Immature natural killer cell (primary cell): ENCODE measurements at regions not wholly inside any gene's neighbourhood (a gene's known extent, or its start where the extent isn't known, plus 50 kb on each side); places are given as distances from the start of the nearest gene placed in this dataset.

Experiments used
- DNase-seq, 3 donors: peaks; one replicate each; pipeline ENCODE4 v3.0.0; 2022; ENCODE audit warnings: mixed read lengths in 1 of 3
- H3K27ac Mint-ChIP-seq, 6 donors: one replicate each; pipeline ENCODE4 v1.8.0; 2020; ENCODE audit warnings: mixed read lengths in 6 of 6, mild to moderate bottlenecking in 5 of 6, inconsistent platforms in 4 of 6, moderate library complexity in 3 of 6
- H3K27me3 Mint-ChIP-seq, 3 donors: one replicate each; pipeline ENCODE4 v1.8.0; 2020 to 2021; ENCODE audit warnings: low read depth in 3 of 3, mild to moderate bottlenecking in 3 of 3, mixed read lengths in 3 of 3, moderate library complexity in 3 of 3, inconsistent platforms in 1 of 3
- H3K36me3 Mint-ChIP-seq, 3 donors: one replicate each; pipeline ENCODE4 v1.8.0; 2020; ENCODE audit warnings: mixed read lengths in 3 of 3, inconsistent platforms in 2 of 3, mild to moderate bottlenecking in 2 of 3
- H3K4me1 Mint-ChIP-seq, 2 donors: one replicate each; pipeline ENCODE4 v1.8.0; 2020; ENCODE audit warnings: inconsistent platforms in 2 of 2, mild to moderate bottlenecking in 2 of 2, mixed read lengths in 2 of 2, moderate library complexity in 1 of 2
- H3K4me3 Mint-ChIP-seq, 5 donors: one replicate each; pipeline ENCODE4 v1.8.0; 2020; ENCODE audit warnings: mild to moderate bottlenecking in 5 of 5, mixed read lengths in 5 of 5, inconsistent platforms in 3 of 5, moderate library complexity in 3 of 5
- H3K9me3 Mint-ChIP-seq, 6 donors: one replicate each; pipeline ENCODE4 v1.8.0; 2020; ENCODE audit warnings: mild to moderate bottlenecking in 6 of 6, mixed read lengths in 6 of 6, inconsistent platforms in 4 of 6, moderate library complexity in 3 of 6

DNA sequence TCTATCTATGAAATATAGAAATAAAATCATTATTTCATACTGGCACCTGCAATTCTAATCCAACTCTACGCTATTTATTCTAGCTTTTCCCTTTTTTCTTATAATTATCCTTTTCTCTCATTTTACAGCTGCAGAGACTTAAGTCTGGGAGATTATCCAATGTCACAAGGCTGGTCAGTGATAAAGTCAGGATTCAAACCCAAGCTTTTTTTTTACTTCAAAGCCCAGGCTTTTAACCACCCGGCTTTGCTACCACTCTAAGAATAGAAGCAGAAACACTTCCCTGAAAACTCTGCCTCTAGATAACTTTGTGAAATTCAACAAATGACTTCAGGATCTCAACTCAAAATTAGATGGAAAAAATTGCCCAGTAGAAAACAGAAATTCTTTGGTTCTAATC is 552.5 kb downstream of the IPMK start:
- Mint-ChIP-seq H3K36me3 (no peaks in the 10 kb centered on the region), H3K4me3 (no peak overlapping the region), H3K27me3 (no peaks in the 10 kb centered on the region), H3K27ac (no peak overlapping the region), H3K9me3 (peaks cover 10 to 30% (median 21%) of the 10 kb centered on the region in 6 donors), H3K4me1 (no peaks in the 10 kb centered on the region)
- DNase-seq: no peak

- H3K4me3 Mint-ChIP-seq: no peak overlapping the region
- no peak overlapping the region for H3K27ac Mint-ChIP-seq
- H3K27me3 Mint-ChIP-seq: no peaks in the 10 kb centered on the region
- no peaks in the 10 kb centered on the region for H3K4me1 Mint-ChIP-seq
- DNase-seq: no peak
- peaks cover 0 to 12% (median 0%) of the 10 kb centered on the region in 6 donors for H3K9me3 Mint-ChIP-seq
- no peaks in the 10 kb centered on the region for H3K36me3 Mint-ChIP-seq
These were observed 560.4 kb downstream of the IPMK start for GRCh38 chr10:57707300-57707658.

GRCh38 chr10:57706576-57707299 is 561.0 kb downstream of the IPMK start:
- Mint-ChIP-seq H3K9me3 (peaks cover 0 to 11% (median 0%) of the 10 kb centered on the region in 6 donors), H3K4me1 (no peaks in the 10 kb centered on the region), H3K4me3 (no peak overlapping the region), H3K27ac (no peak overlapping the region), H3K36me3 (no peaks in the 10 kb centered on the region), H3K27me3 (no peaks in the 10 kb centered on the region)
- no peak for DNase-seq

- Mint-ChIP-seq H3K9me3 (peaks cover 0 to 11% (median under 1%) of the 10 kb centered on the region in 6 donors), H3K4me3 (no peak overlapping the region), H3K36me3 (no peaks in the 10 kb centered on the region), H3K27me3 (no peaks in the 10 kb centered on the region), H3K27ac (no peak overlapping the region), H3K4me1 (no peaks in the 10 kb centered on the region)
- no peak for DNase-seq
These were observed 561.7 kb downstream of the IPMK start for GRCh38 chr10:57706016-57706415.

DNA sequence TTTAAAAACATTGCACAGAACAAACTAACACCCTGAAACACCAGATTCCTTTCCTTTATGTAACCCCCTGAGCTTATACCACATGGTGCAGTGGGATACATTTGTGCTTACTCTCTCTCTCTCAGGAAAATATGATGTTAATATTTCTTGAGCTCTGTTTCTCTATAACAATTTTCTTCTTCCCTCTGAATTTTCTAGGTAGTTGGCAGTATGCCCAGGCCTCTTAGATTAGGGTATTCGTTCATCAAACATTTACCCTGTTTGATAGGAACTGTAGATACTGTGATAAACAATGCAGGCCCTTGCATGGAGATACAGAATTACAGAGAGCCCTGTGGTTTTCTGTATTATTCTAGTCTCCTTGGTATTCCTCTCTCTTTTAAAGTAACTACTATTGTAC is 567.8 kb downstream of the IPMK start:
- no peaks in the 10 kb centered on the region for H3K4me1 Mint-ChIP-seq
- peaks cover 0 to 28% (median 6%) of the 10 kb centered on the region in 6 donors for H3K9me3 Mint-ChIP-seq
- no peaks in the 10 kb centered on the region for H3K27me3 Mint-ChIP-seq
- H3K36me3 Mint-ChIP-seq: no peaks in the 10 kb centered on the region
- no peak overlapping the region for H3K27ac Mint-ChIP-seq
- DNase-seq: no peak
- no peak overlapping the region for H3K4me3 Mint-ChIP-seq

GRCh38 chr10:57696641-57697040 is 571.1 kb downstream of the IPMK start:
- Mint-ChIP-seq H3K9me3 (peaks cover 2 to 30% (median 6%) of the 10 kb centered on the region in 6 donors), H3K27me3 (no peaks in the 10 kb centered on the region), H3K4me1 (no peaks in the 10 kb centered on the region)

DNA sequence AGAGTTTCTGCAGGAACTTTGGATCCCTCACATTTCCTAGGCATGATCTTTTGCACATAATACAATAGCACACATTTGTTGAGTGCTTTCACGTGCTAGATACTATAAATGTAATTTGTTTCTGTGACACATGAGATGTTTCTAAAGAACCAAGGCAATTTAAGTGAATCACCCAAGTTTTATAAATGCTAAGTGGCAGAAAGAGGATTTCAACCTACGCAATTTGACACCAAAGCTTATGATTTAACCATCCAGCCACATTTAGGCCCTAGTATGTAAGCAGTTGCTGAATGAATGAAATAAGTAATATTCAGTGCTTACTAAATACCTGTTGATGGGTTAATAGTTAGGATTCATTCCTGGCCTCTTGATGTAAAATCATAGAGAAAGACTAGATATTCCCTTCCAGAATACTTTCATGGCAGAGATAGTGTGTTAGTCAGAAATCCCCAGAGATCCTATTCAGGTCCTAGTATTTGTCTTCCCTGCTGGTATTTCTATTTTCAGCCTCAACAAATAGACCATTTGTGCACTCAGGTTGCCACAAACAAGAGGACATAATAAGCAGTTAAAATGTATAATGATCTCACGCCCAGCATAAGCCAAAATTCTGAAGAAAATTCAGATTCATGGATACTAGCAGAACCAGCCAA is 572.6 kb downstream of the IPMK start:
- Mint-ChIP-seq H3K4me3 (no peak overlapping the region), H3K4me1 (no peaks in the 10 kb centered on the region), H3K9me3 (peaks cover 0 to 34% (median 5%) of the 10 kb centered on the region in 6 donors), H3K27me3 (no peaks in the 10 kb centered on the region), H3K36me3 (no peaks in the 10 kb centered on the region), H3K27ac (no peak overlapping the region)
- no peak for DNase-seq

More at GRCh38 chr10:57696641-57697040, 571.1 kb downstream of the IPMK start:
- Mint-ChIP-seq H3K4me3 (no peak overlapping the region), H3K36me3 (no peaks in the 10 kb centered on the region), H3K27ac (no peak overlapping the region)
- no peak for DNase-seq

DNA sequence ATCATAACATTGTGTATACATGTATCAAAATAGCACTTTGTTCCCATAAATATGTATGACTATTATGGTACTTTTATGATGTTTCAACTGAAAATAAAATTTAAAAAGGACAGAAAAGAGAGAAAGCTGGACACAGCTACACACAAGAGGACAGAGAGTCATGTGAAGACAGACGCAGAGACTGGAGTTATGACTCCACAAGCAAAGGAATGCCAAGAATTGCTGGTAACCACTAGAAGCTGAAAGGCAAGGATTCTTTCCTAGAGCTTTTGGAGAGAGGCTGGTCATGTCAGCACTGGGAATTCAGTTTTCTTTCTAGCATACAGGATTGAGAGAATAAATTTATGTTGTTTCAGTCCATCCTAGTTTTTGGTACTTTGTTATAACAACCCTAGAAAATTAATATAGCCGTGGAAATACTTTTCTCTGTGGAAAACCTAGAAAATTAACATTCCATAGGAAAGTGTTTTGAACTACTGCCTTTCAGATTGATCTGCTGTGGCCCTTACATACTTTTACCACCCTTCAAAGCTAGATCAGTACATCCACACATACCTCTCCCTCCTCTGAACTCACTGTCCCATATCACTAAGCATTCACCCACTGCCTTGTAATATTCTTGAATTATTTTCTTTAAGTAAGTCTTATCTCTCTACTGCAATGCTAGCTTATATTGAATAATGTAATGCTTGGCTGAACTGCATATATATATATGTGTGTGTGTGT is 575.3 kb downstream of the IPMK start:
- DNase-seq: no peak
- Mint-ChIP-seq H3K4me1 (no peaks in the 10 kb centered on the region), H3K4me3 (no peak overlapping the region), H3K27me3 (no peaks in the 10 kb centered on the region), H3K27ac (no peak overlapping the region), H3K9me3 (peaks cover 0 to 22% (median 4%) of the 10 kb centered on the region in 6 donors), H3K36me3 (no peaks in the 10 kb centered on the region)

GRCh38 chr10:57689596-57690297 is 577.9 kb downstream of the IPMK start:
- Mint-ChIP-seq H3K4me1 (no peaks in the 10 kb centered on the region), H3K9me3 (peaks cover 0 to 5% (median 3%) of the 10 kb centered on the region in 6 donors), H3K27ac (no peak overlapping the region)

DNA sequence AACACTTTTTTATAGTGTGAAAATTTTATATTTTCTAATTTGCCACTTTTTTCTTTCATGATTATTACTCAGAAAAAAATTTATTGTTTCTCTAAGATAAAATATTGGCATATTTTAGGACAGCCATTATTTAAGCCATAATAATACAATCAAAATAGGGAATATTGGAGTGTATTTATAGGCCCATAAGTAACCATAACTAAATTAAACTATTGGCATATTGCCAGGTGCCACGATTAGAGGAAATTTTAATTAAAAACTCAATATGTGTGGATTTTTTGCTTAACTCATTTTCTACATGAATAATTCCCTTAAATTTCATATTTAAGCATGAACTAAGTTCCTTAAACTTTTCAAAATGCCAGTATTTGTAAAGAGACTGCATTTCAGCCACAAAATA is 587.8 kb downstream of the IPMK start:
- Mint-ChIP-seq H3K4me3 (no peak overlapping the region), H3K27ac (no peak overlapping the region), H3K27me3 (peaks cover 1 to 3% (median 2%) of the 10 kb centered on the region in 3 donors), H3K9me3 (peaks cover 4 to 24% (median 17%) of the 10 kb centered on the region in 6 donors), H3K36me3 (peaks cover 0 to 3% (median 0%) of the 10 kb centered on the region in 3 donors), H3K4me1 (no peaks in the 10 kb centered on the region)
- no peak for DNase-seq

More at GRCh38 chr10:57689596-57690297, 577.9 kb downstream of the IPMK start:
- DNase-seq: no peak
- no peaks in the 10 kb centered on the region for H3K36me3 Mint-ChIP-seq
- no peak overlapping the region for H3K4me3 Mint-ChIP-seq
- H3K27me3 Mint-ChIP-seq: no peaks in the 10 kb centered on the region

GRCh38 chr10:57675125-57675524 is 592.6 kb downstream of the IPMK start:
- H3K4me1 Mint-ChIP-seq: no peaks in the 10 kb centered on the region
- H3K9me3 Mint-ChIP-seq: peaks cover 3 to 25% (median 12%) of the 10 kb centered on the region in 6 donors
- H3K27ac Mint-ChIP-seq: no peak overlapping the region
- DNase-seq: no peak
- H3K4me3 Mint-ChIP-seq: no peak overlapping the region
- peaks cover 0 to 4% (median 3%) of the 10 kb centered on the region in 3 donors for H3K27me3 Mint-ChIP-seq
- no peaks in the 10 kb centered on the region for H3K36me3 Mint-ChIP-seq

DNA sequence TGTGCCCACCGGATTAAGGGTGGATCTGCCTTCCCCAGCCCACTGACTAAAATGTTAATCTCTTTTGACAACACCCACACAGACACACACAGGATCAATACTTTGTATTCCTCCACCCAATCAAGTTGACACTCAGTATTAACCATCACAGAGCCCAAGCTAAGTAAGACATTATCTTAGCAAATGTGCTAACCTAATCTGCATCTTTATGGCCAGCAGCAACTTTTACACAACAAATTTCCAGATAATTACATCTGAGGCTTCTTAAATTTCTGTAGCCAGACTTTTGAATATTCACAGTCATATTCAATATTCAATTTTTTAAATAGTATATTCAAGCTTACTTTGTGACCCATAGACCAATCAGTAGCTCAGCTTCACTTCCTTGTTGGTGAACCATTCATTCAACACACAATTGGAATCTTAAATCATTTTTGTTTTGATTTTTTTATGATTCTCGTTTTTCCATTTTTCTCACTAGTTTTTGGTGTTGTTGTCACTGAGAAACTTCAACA is 594.2 kb downstream of the IPMK start:
- no peak overlapping the region for H3K27ac Mint-ChIP-seq
- peaks cover 2 to 4% (median 3%) of the 10 kb centered on the region in 3 donors for H3K27me3 Mint-ChIP-seq
- no peaks in the 10 kb centered on the region for H3K4me1 Mint-ChIP-seq
- H3K9me3 Mint-ChIP-seq: peaks cover 3 to 25% (median 9%) of the 10 kb centered on the region in 6 donors
- no peak for DNase-seq
- H3K36me3 Mint-ChIP-seq: no peaks in the 10 kb centered on the region
- no peak overlapping the region for H3K4me3 Mint-ChIP-seq

DNA sequence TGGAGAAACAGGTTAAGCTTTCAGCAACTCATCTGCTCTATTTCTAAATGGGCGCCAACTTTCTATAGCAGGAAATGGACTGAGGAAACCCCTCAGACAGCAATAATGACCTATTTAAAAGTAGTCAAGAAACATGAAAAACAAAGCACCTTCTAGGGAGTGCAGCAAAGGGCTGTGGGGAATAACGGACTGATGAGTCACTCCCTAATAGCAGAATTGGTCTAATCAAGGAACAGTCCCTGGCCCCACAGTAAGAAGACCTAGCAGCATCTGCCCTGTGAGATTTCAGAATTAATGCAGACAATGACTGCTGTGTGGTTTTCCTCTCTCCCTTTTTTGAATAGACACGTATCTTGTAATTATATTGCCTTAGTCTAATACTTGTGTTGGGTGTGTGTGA is 602.9 kb downstream of the IPMK start:
- Mint-ChIP-seq H3K27me3 (peaks cover 0 to under 1% (median 0%) of the 10 kb centered on the region in 3 donors), H3K36me3 (no peaks in the 10 kb centered on the region), H3K27ac (no peak overlapping the region), H3K9me3 (peaks cover 5 to 15% (median 7%) of the 10 kb centered on the region in 6 donors), H3K4me3 (no peak overlapping the region), H3K4me1 (no peaks in the 10 kb centered on the region)
- no peak for DNase-seq
